Ishikawa (cell line): ENCODE measurements at regions not wholly inside any gene's neighbourhood (a gene's known extent, or its start where the extent isn't known, plus 50 kb on each side); places are given as distances from the start of the nearest gene placed in this dataset.

ENCODE experiments used
- CEBPB ChIP-seq: IDR thresholded peaks from 2 replicates; pipeline ENCODE4 v1.6.1; 2012
- CREB1 ChIP-seq: IDR thresholded peaks from 2 replicates; pipeline ENCODE4 v1.6.1; 2012; ENCODE audit warnings: low read depth
- EGR1 ChIP-seq: IDR thresholded peaks from 2 replicates; pipeline ENCODE4 v1.6.1; 2012
- EP300 ChIP-seq: IDR thresholded peaks from 2 replicates; pipeline ENCODE4 v1.6.1; 2012; ENCODE audit warnings: borderline replicate concordance
- FOXM1 ChIP-seq: IDR thresholded peaks from 2 replicates; pipeline ENCODE4 v1.6.1; 2012; ENCODE audit warnings: low read depth, borderline replicate concordance
- NFIC ChIP-seq: IDR thresholded peaks from 2 replicates; pipeline ENCODE4 v1.6.1; 2012
- RAD21 ChIP-seq: IDR thresholded peaks from 2 replicates; pipeline ENCODE4 v1.6.1; 2012; ENCODE audit warnings: low read depth
- TAF1 ChIP-seq: IDR thresholded peaks from 2 replicates; pipeline ENCODE4 v1.6.1; 2012; ENCODE audit warnings: low read depth, mild to moderate bottlenecking
- TCF12 ChIP-seq: IDR thresholded peaks from 2 replicates; pipeline ENCODE4 v1.6.1; 2012; ENCODE audit warnings: low read depth
- TEAD4 ChIP-seq: IDR thresholded peaks from 2 replicates; pipeline ENCODE4 v1.6.1; 2012
- YY1 ChIP-seq: IDR thresholded peaks from 2 replicates; pipeline ENCODE4 v1.6.1; 2012; ENCODE audit warnings: low read depth
- ZBTB7A ChIP-seq: IDR thresholded peaks from 2 replicates; pipeline ENCODE4 v1.6.1; 2012; ENCODE audit warnings: low read depth
- TF ChIP-seq, protein P1 (sequence below): IDR thresholded peaks from 2 replicates; pipeline ENCODE4 v1.6.1; 2012; ENCODE audit warnings: low read depth, mild to moderate bottlenecking
- TF ChIP-seq, protein P2 (sequence below): IDR thresholded peaks from 2 replicates; pipeline ENCODE4 v1.6.1; 2012
- TF ChIP-seq, protein P3 (sequence below): IDR thresholded peaks from 2 replicates; pipeline ENCODE4 v1.6.1; 2012

DNA sequence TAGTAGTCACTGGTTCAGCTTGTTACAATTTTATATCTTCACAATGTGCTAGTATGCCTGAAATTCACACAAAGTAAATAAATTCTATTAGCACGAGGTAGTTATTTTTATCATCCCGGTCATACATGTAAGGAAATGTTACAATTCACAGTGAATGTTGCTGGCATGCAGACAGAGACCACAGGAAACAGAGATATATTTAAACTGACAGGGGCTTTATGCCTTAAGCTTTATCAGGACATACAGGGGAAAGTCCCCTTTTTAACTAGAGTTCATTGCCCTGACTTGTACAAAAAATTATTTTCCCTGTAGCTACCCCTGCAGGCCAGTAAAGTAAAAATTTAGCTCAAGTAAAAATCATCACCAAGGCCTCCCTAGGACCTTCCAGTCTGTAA, 712.0 kb upstream of the NRSN1 start:
- TF ChIP-seq EGR1 = no peak
- TF ChIP-seq CREB1 = no peak
- no peak for TF ChIP-seq RAD21
- TF ChIP-seq FOXM1 = no peak
- TF ChIP-seq TAF1 = no peak
- TF ChIP-seq EP300 = no peak
- no peak for TF ChIP-seq ZBTB7A
- TF ChIP-seq YY1 = no peak
- TF ChIP-seq NFIC = no peak
- TF ChIP-seq, protein P1, sequence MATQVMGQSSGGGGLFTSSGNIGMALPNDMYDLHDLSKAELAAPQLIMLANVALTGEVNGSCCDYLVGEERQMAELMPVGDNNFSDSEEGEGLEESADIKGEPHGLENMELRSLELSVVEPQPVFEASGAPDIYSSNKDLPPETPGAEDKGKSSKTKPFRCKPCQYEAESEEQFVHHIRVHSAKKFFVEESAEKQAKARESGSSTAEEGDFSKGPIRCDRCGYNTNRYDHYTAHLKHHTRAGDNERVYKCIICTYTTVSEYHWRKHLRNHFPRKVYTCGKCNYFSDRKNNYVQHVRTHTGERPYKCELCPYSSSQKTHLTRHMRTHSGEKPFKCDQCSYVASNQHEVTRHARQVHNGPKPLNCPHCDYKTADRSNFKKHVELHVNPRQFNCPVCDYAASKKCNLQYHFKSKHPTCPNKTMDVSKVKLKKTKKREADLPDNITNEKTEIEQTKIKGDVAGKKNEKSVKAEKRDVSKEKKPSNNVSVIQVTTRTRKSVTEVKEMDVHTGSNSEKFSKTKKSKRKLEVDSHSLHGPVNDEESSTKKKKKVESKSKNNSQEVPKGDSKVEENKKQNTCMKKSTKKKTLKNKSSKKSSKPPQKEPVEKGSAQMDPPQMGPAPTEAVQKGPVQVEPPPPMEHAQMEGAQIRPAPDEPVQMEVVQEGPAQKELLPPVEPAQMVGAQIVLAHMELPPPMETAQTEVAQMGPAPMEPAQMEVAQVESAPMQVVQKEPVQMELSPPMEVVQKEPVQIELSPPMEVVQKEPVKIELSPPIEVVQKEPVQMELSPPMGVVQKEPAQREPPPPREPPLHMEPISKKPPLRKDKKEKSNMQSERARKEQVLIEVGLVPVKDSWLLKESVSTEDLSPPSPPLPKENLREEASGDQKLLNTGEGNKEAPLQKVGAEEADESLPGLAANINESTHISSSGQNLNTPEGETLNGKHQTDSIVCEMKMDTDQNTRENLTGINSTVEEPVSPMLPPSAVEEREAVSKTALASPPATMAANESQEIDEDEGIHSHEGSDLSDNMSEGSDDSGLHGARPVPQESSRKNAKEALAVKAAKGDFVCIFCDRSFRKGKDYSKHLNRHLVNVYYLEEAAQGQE = no peak
- TF ChIP-seq, protein P2, sequence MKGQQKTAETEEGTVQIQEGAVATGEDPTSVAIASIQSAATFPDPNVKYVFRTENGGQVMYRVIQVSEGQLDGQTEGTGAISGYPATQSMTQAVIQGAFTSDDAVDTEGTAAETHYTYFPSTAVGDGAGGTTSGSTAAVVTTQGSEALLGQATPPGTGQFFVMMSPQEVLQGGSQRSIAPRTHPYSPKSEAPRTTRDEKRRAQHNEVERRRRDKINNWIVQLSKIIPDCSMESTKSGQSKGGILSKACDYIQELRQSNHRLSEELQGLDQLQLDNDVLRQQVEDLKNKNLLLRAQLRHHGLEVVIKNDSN = no peak
- TF ChIP-seq, protein P3, sequence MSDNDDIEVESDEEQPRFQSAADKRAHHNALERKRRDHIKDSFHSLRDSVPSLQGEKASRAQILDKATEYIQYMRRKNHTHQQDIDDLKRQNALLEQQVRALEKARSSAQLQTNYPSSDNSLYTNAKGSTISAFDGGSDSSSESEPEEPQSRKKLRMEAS = no peak
- no peak for TF ChIP-seq CEBPB
- no peak for TF ChIP-seq TCF12
- TF ChIP-seq TEAD4 = no peak

DNA sequence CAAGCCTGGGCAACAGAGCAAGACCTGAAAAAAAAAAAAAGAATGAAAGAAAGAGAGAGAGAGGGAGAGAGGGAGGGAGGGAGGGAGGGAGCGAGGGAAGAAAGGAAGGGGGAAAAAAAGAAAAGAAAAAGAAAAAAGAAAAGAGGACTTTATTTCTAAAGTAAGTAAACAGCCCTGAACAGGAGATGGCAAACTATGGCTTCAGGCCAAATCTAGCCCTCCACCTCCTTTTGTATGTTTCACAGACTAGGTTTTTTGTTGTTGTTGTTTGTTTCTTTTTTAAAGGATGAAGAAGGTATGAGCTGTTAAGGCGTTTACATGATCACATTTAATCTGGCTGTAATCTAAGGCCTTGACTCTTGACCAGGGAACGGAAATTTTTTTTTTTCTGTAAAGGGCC, 711.1 kb upstream of the NRSN1 start:
- TF ChIP-seq, protein P3 = no peak
- TF ChIP-seq ZBTB7A (no peak), YY1 (no peak), NFIC (no peak), TEAD4 (no peak), CREB1 (no peak), TCF12 (no peak), FOXM1 (no peak), CEBPB (no peak), TAF1 (no peak), EGR1 (no peak), RAD21 (no peak)
- TF ChIP-seq, protein P1 = no peak

DNA sequence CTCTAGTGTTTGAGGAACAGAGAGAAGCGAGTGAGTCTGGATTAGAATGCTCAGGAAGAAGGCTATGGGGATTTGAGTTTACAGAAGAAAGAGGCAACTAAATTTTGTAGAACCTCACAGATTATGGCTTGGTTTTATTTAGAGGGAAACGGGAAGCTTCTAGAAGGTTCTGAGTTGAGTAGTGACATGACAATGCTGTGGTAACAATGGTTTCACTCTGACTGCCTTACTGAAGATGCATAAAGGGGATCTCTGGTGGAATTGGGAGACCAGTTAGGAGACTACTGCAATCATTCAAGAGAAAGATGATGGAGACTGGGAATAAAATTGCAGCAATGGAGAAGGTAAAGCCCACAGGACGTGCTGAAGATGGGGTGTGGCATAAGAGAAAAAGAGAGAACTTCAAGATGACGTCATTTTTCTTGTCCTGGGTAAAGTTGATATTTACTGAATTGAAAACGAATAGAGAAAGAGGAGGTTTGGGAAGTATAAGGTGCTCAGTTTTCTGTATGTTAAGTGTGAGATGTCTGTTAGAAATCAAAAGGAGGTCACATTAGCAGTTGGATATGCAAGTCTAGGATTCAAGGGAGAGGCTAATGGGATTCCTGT, 710.1 kb upstream of the NRSN1 start:
- TF ChIP-seq CREB1 = no peak
- no peak for TF ChIP-seq TCF12
- no peak for TF ChIP-seq NFIC

DNA sequence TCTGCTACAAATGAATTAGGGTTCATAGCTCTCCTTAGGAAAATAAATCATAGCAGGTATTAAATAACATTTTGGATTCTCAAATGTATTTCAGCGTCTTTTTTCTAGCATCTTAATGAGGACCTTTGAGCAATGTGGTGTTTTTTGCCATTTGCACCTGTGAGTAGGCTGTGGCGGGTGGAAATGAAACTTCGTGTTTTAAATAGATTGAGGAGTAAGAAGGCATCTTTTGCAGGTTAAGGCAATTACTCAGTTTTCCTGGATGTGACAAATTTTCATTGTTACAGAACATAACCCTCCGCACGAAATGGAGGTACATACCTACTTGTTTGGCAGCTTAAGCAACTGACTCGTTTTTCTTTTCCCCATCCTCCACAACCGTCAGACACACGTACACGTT, 708.9 kb upstream of the NRSN1 start:
- TF ChIP-seq, protein P2 = no peak
- no peak for TF ChIP-seq NFIC

DNA sequence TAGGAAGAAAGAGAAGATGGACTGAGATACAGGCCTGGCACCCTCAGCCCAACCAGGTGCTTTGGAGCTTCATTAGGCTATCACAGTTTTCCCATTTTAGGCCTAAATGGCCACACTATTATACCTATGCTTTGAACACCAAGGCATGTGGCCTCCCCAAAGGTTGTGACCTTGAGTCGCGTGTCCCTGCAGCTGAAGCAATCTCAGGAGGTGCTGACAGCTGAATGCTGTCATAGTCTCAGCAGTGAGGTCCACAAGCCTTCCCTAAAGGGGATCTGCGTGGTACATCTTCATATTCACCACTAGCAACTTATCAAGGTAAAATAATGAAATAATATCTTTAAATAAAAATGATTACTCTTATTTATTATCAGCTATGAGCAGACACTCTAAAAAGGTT, 707.9 kb upstream of the NRSN1 start:
- TF ChIP-seq FOXM1 (no peak), TEAD4 (no peak), CEBPB (no peak), TAF1 (no peak), EGR1 (no peak), TCF12 (no peak), CREB1 (no peak), EP300 (no peak), ZBTB7A (no peak), YY1 (no peak)
- TF ChIP-seq, protein P3 = no peak
- TF ChIP-seq, protein P2 = no peak
- TF ChIP-seq, protein P1 = no peak
